ENCODE measurements at regions not wholly inside any gene's neighbourhood (a gene's known extent, or its start where the extent isn't known, plus 50 kb on each side); places are given as distances from the start of the nearest gene placed in this dataset.

GRCh38 chr3:16725972-16726371 is 120.7 kb upstream of the DAZL start:
- no peaks in the 10 kb centered on the region for H3K27me3 ChIP-seq (ENCODE audit: control insufficient read depth, insufficient read depth, low read length, poor library complexity, severe bottlenecking)
- TF ChIP-seq, protein P1, sequence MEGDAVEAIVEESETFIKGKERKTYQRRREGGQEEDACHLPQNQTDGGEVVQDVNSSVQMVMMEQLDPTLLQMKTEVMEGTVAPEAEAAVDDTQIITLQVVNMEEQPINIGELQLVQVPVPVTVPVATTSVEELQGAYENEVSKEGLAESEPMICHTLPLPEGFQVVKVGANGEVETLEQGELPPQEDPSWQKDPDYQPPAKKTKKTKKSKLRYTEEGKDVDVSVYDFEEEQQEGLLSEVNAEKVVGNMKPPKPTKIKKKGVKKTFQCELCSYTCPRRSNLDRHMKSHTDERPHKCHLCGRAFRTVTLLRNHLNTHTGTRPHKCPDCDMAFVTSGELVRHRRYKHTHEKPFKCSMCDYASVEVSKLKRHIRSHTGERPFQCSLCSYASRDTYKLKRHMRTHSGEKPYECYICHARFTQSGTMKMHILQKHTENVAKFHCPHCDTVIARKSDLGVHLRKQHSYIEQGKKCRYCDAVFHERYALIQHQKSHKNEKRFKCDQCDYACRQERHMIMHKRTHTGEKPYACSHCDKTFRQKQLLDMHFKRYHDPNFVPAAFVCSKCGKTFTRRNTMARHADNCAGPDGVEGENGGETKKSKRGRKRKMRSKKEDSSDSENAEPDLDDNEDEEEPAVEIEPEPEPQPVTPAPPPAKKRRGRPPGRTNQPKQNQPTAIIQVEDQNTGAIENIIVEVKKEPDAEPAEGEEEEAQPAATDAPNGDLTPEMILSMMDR (conservative IDR thresholded peaks at IDR 0.05) = no peak
- no peak overlapping the region for H3K4me3 Mint-ChIP-seq
- peaks cover 21% of the 10 kb centered on the region for H3K9me3 Mint-ChIP-seq
- H3K36me3 ChIP-seq (ENCODE audit: control insufficient read depth, insufficient read depth, low read length) = no peaks in the 10 kb centered on the region
- 100% methylated on average over 1 of the region's 1 CpG; no CpG with 5 or more reads in 1 of the 2 experiments for WGBS, 2 experiments (ENCODE audit: insufficient coverage in 1 of 2, insufficient read length in 1 of 2)
- no peak overlapping the region for H3K27ac Mint-ChIP-seq
- peaks cover 9% of the 10 kb centered on the region for H3K4me1 Mint-ChIP-seq
- H3K9me3 ChIP-seq (ENCODE audit: control insufficient read depth, low read length) = peaks cover 14% of the 10 kb centered on the region
- no peaks in the 10 kb centered on the region for H3K4me1 ChIP-seq (ENCODE audit: control insufficient read depth, insufficient read depth, low read length)
- H3K27ac ChIP-seq (ENCODE audit: low read depth, low read length) = no peak overlapping the region
- H3K36me3 Mint-ChIP-seq (ENCODE audit: low read depth) = no peaks in the 10 kb centered on the region
- H3K4me3 ChIP-seq (ENCODE audit: low read length) = no peak overlapping the region
- H3K9ac ChIP-seq (ENCODE audit: extremely low read depth, low read length, poor library complexity, severe bottlenecking) = no peak overlapping the region
- DNase-seq = no peak
- H3K27me3 Mint-ChIP-seq (ENCODE audit: insufficient read depth) = no peaks in the 10 kb centered on the region

GRCh38 chr3:16728770-16729745 is 123.8 kb upstream of the DAZL start:
- Histone ChIP-seq H3K36me3 (ENCODE audit: control insufficient read depth, insufficient read depth, low read length) (no peaks in the 10 kb centered on the region), H3K27ac (ENCODE audit: low read depth, low read length) (no peak overlapping the region), H3K9ac (ENCODE audit: extremely low read depth, low read length, poor library complexity, severe bottlenecking) (no peak overlapping the region), H3K4me1 (ENCODE audit: control insufficient read depth, insufficient read depth, low read length) (no peaks in the 10 kb centered on the region), H3K27me3 (ENCODE audit: control insufficient read depth, insufficient read depth, low read length, poor library complexity, severe bottlenecking) (no peaks in the 10 kb centered on the region), H3K4me3 (ENCODE audit: low read length) (no peak overlapping the region), H3K9me3 (ENCODE audit: control insufficient read depth, low read length) (peaks cover 14% of the 10 kb centered on the region)
- H3K4me3 Mint-ChIP-seq = no peak overlapping the region
- 82 to 96% methylated on average over 1 to 3 of the region's 4 CpGs for whole genome bisulfite sequencing, 2 experiments (ENCODE audit: insufficient coverage in 1 of 2, insufficient read length in 1 of 2)
- H3K27ac Mint-ChIP-seq = no peak overlapping the region
- H3K9me3 Mint-ChIP-seq = peaks cover 43% of the 10 kb centered on the region
- peaks cover 4% of the 10 kb centered on the region for H3K4me1 Mint-ChIP-seq
- TF ChIP-seq, protein P1 (conservative IDR thresholded peaks at IDR 0.05) = no peak
- no peaks in the 10 kb centered on the region for H3K27me3 Mint-ChIP-seq (ENCODE audit: insufficient read depth)
- DNase-seq = no peak
- peaks cover 3% of the 10 kb centered on the region for H3K36me3 Mint-ChIP-seq (ENCODE audit: low read depth)

GRCh38 chr3:16738451-16738850 is 133.2 kb upstream of the DAZL start:
- H3K27ac Mint-ChIP-seq = no peak overlapping the region
- H3K4me1 Mint-ChIP-seq = no peaks in the 10 kb centered on the region
- 100% methylated on average over 1 of the region's 1 CpG; no CpG with 5 or more reads in 1 of the 2 experiments for WGBS, 2 experiments (ENCODE audit: insufficient coverage in 1 of 2, insufficient read length in 1 of 2)

More at GRCh38 chr3:16738451-16738850, 133.2 kb upstream of the DAZL start:
- H3K36me3 Mint-ChIP-seq (ENCODE audit: low read depth) = no peaks in the 10 kb centered on the region
- Histone ChIP-seq H3K27me3 (ENCODE audit: control insufficient read depth, insufficient read depth, low read length, poor library complexity, severe bottlenecking) (no peaks in the 10 kb centered on the region), H3K36me3 (ENCODE audit: control insufficient read depth, insufficient read depth, low read length) (no peaks in the 10 kb centered on the region), H3K4me3 (ENCODE audit: low read length) (no peak overlapping the region), H3K4me1 (ENCODE audit: control insufficient read depth, insufficient read depth, low read length) (no peaks in the 10 kb centered on the region), H3K9ac (ENCODE audit: extremely low read depth, low read length, poor library complexity, severe bottlenecking) (no peak overlapping the region), H3K9me3 (ENCODE audit: control insufficient read depth, low read length) (peaks cover 5% of the 10 kb centered on the region), H3K27ac (ENCODE audit: low read depth, low read length) (no peak overlapping the region)
- H3K4me3 Mint-ChIP-seq = no peak overlapping the region
- H3K27me3 Mint-ChIP-seq (ENCODE audit: insufficient read depth) = no peaks in the 10 kb centered on the region
- DNase-seq = no peak
- TF ChIP-seq, protein P1 (conservative IDR thresholded peaks at IDR 0.05) = no peak
- H3K9me3 Mint-ChIP-seq = peaks cover 37% of the 10 kb centered on the region
